Posterior cingulate gyrus (tissue), 11 donors: ENCODE measurements at regions not wholly inside any gene's neighbourhood (a gene's known extent, or its start where the extent isn't known, plus 50 kb on each side); places are given as distances from the start of the nearest gene placed in this dataset.

Experiments
- DNase-seq, 10 donors: peaks; one replicate each; pipeline versions ENCODE4 v3.0.0 to v3.0.0-alpha.2; 2020 to 2021; ENCODE audit warnings: mixed read lengths in 3 of 10
- intact Hi-C: fragments of 100-400 bp; cut with DNase I; formaldehyde crosslinking; loops from one replicate; pipeline ENCODE4 v1.15.1; 2023

- DNase-seq = no peak
- intact Hi-C loops = no loop called here
Measured at GRCh38 chr9:1938675-1939170, 76.4 kb upstream of the SMARCA2 start.

GRCh38 chr9:1939466-1939865, 75.7 kb upstream of the SMARCA2 start:
- intact Hi-C loops = no loop called here
- DNase-seq = no peak

- peak in 5 of 10 donors; percentile 29 to 80 (median 65) for DNase-seq
- intact Hi-C loops = loop anchor here (10.0 kb wide), 1 partner anchor 135 kb away; no protein-coding TSS in a partner anchor
Measured at GRCh38 chr9:1939926-1940368, 75.2 kb upstream of the SMARCA2 start.

- DNase-seq = no peak
- intact Hi-C loops = loop anchor here (10.0 kb wide), 1 partner anchor 133 kb away; no protein-coding TSS in a partner anchor
Measured at GRCh38 chr9:1941989-1942388, 73.2 kb upstream of the SMARCA2 start.

- no peak for DNase-seq
- intact Hi-C loops = loop anchor here (10.0 kb wide), 1 partner anchor 128 kb away; no protein-coding TSS in a partner anchor
Measured at GRCh38 chr9:1946526-1947283, 68.4 kb upstream of the SMARCA2 start.

GRCh38 chr9:1947438-1947837, 67.7 kb upstream of the SMARCA2 start:
- DNase-seq = no peak
- intact Hi-C loops = loop anchor here (10.0 kb wide), 1 partner anchor 127 kb away; no protein-coding TSS in a partner anchor

- intact Hi-C loops = loop anchor here (10.0 kb wide), 1 partner anchor 126 kb away; no protein-coding TSS in a partner anchor
- no peak for DNase-seq
Measured at GRCh38 chr9:1948541-1948940, 66.6 kb upstream of the SMARCA2 start.

GRCh38 chr9:1951446-1951845, 63.7 kb upstream of the SMARCA2 start:
- intact Hi-C loops = no loop called here
- no peak for DNase-seq

- intact Hi-C loops = no loop called here
- no peak for DNase-seq
Measured at GRCh38 chr9:1952001-1952400, 63.1 kb upstream of the SMARCA2 start.

GRCh38 chr9:1954238-1954637, 60.9 kb upstream of the SMARCA2 start:
- DNase-seq = no peak
- intact Hi-C loops = no loop called here

- DNase-seq = no peak
- intact Hi-C loops = no loop called here
Measured at GRCh38 chr9:1956958-1957357, 58.2 kb upstream of the SMARCA2 start.

- no peak for DNase-seq
- intact Hi-C loops = no loop called here
Measured at GRCh38 chr9:1957856-1958255, 57.3 kb upstream of the SMARCA2 start.

GRCh38 chr9:1959371-1959770, 55.8 kb upstream of the SMARCA2 start:
- intact Hi-C loops = no loop called here
- no peak for DNase-seq

- no peak for DNase-seq
- intact Hi-C loops = no loop called here
Measured at GRCh38 chr9:1960342-1961042, 54.7 kb upstream of the SMARCA2 start.

- intact Hi-C loops = no loop called here
Measured at GRCh38 chr9:1962122-1962521, 53.0 kb upstream of the SMARCA2 start.

GRCh38 chr9:1962588-1963106, 52.5 kb upstream of the SMARCA2 start:
- DNase-seq = no peak
- intact Hi-C loops = no loop called here

More at GRCh38 chr9:1962122-1962521, 53.0 kb upstream of the SMARCA2 start:
- DNase-seq = no peak

GRCh38 chr9:1964093-1964492, 51.1 kb upstream of the SMARCA2 start:
- no peak for DNase-seq
- intact Hi-C loops = no loop called here
